NOMO-1 treated with DMSO at 0.1 percent for 48 hours (cell line): ENCODE measurements at regions not wholly inside any gene's neighbourhood (a gene's known extent, or its start where the extent isn't known, plus 50 kb on each side); places are given as distances from the start of the nearest gene placed in this dataset.
"Not testable (repeated sequence)": the region's sequence is repeated elsewhere in the genome, so short reads cannot be mapped to it uniquely, and the experiment has no call there.

ENCODE experiments used
- DNase-seq: peaks from one replicate; lab custom pipeline; 2025; ENCODE audit not compliant: unreplicated experiment; lab: John Stamatoyannopoulos, UW

- not testable (repeated sequence) for DNase-seq
These were observed 207.8 kb downstream of the USP6NL start for GRCh38 chr10:11403646-11404045.

- peak; percentile 3 for DNase-seq
These were observed 208.3 kb downstream of the USP6NL start for GRCh38 chr10:11403116-11403515.

GRCh38 chr10:11402392-11402791, 209.1 kb downstream of the USP6NL start:
- no peak for DNase-seq

- DNase-seq = no peak
These were observed 209.9 kb downstream of the USP6NL start for GRCh38 chr10:11401264-11402235.

- DNase-seq = no peak
These were observed 213.4 kb downstream of the USP6NL start for GRCh38 chr10:11397980-11398580.

- no peak for DNase-seq
These were observed 214.1 kb downstream of the USP6NL start for GRCh38 chr10:11397077-11397965.

GRCh38 chr10:11396311-11396955, 215.0 kb downstream of the USP6NL start:
- DNase-seq = no peak

GRCh38 chr10:11395581-11396310, 215.7 kb downstream of the USP6NL start:
- no peak for DNase-seq

- no peak for DNase-seq
These were observed 216.3 kb downstream of the USP6NL start for GRCh38 chr10:11395161-11395560.

- DNase-seq = no peak
These were observed 217.6 kb downstream of the USP6NL start for GRCh38 chr10:11393858-11394257.

- DNase-seq = no peak
These were observed 218.7 kb downstream of the USP6NL start for GRCh38 chr10:11392776-11393175.

- DNase-seq = no peak
These were observed 222.5 kb downstream of the USP6NL start for GRCh38 chr10:11388996-11389395.

GRCh38 chr10:11387551-11388222, 223.8 kb downstream of the USP6NL start:
- DNase-seq = no peak

- DNase-seq = no peak
These were observed 224.4 kb downstream of the USP6NL start for GRCh38 chr10:11387044-11387443.
